ENCODE measurements at regions not wholly inside any gene's neighbourhood (a gene's known extent, or its start where the extent isn't known, plus 50 kb on each side); places are given as distances from the start of the nearest gene placed in this dataset.

DNA sequence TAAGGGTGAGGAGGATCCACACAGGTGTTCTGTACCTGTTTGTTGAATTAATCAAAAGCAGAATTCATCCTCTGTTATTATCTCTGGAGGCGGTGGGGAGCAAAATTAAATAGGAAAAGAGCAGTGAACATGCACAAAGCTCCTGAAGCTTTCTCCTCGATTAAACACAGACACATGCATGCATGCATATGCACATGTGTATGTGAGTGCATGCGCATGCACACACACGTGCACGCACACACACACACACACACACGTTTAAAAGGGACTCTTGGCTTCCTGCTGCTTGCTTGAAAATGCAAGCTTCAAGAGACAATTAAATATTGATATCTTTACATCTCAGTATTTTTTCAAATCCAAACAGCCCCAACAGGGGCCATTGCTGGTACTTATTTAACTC, 462.1 kb downstream of the BUD13 start:
- no peak for DNase-seq (ENCODE audit: low spot score)
- POLR2A ChIA-PET (ENCODE audit: low non-redundant PET): no interaction called here

DNA sequence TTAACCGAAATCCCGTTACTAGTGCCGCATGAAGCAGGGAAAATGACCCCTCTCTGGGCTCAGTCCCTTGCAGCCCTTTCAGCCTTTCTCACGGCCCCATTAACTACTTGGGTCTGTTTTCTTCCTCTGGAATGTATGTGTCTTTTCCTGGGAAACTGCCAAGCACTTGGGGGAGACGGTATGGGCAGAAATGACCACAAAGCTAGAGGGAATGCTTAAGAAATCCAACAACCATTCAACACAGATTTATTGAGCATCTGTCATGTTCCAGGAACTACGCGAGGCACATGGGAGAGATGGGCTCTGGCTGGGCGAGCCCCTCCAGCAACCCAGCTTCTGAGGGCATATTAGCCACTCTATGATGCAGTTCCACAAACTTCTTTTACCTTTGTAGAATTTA, 462.6 kb downstream of the BUD13 start:
- no peak overlapping the region for H3K27ac ChIP-seq
- CTCF ChIA-PET: no interaction called here
- TF ChIP-seq, protein P1, sequence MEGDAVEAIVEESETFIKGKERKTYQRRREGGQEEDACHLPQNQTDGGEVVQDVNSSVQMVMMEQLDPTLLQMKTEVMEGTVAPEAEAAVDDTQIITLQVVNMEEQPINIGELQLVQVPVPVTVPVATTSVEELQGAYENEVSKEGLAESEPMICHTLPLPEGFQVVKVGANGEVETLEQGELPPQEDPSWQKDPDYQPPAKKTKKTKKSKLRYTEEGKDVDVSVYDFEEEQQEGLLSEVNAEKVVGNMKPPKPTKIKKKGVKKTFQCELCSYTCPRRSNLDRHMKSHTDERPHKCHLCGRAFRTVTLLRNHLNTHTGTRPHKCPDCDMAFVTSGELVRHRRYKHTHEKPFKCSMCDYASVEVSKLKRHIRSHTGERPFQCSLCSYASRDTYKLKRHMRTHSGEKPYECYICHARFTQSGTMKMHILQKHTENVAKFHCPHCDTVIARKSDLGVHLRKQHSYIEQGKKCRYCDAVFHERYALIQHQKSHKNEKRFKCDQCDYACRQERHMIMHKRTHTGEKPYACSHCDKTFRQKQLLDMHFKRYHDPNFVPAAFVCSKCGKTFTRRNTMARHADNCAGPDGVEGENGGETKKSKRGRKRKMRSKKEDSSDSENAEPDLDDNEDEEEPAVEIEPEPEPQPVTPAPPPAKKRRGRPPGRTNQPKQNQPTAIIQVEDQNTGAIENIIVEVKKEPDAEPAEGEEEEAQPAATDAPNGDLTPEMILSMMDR (conservative IDR thresholded peaks at IDR 0.05; ENCODE audit: low read depth): no peak
- DNase-seq (ENCODE audit: low spot score): no peak
- POLR2A ChIA-PET (ENCODE audit: low non-redundant PET): no interaction called here

More for the DNA sequence above, 462.1 kb downstream of the BUD13 start:
- CTCF ChIA-PET: no interaction called here
- H3K27ac ChIP-seq: no peak overlapping the region
- TF ChIP-seq, protein P1 (conservative IDR thresholded peaks at IDR 0.05; ENCODE audit: low read depth): no peak

DNA sequence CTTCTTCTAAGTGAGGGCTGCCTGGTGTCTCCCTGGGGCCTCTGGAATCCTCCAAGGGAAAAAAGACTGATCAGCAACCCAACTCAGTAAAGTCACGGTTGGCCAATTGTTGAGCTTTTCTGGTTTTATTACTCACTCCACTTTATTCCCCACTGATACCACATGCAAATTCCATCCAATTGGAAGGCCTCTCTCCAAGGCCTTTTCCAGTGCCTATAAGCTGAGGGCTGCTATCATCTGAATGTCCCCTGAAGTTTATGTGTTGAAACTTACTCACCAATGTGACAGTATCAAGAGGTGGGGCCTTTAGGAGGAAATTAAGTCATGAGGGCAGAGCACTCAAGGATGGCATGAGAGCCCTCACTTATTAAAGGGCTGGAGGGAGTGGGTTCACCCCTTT, 463.3 kb downstream of the BUD13 start:
- H3K27ac ChIP-seq: no peak overlapping the region
- ChIA-PET CTCF (interaction anchor here (0.7 kb wide), 1 partner anchor 77 kb away, joined by 3 read pairs; no protein-coding TSS in a partner anchor), POLR2A (ENCODE audit: low non-redundant PET) (no interaction called here)
- DNase-seq (ENCODE audit: low spot score): no peak
- TF ChIP-seq, protein P1 (conservative IDR thresholded peaks at IDR 0.05; ENCODE audit: low read depth): no peak

DNA sequence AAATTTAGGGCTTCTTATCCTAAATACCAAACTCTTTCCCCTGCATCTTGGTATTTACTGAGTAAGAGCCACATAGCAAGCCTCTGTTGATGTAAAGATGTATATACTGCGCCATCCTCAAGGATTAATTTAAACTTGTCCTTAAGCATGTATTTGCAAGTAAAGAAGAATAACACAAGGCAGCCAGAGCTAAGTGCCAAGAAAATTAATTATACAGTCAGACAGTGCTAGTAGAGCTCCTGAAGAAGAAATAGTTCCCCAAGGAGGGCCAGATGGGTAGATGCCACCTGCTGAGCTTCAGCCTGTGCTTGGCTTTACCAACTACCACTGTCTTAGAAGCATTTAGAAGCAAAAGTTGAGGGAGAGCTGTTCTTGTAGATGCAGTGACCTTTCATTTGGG, 470.0 kb downstream of the BUD13 start:
- POLR2A ChIA-PET (ENCODE audit: low non-redundant PET): no interaction called here
- TF ChIP-seq, protein P1 (conservative IDR thresholded peaks at IDR 0.05; ENCODE audit: low read depth): no peak
- no peak overlapping the region for H3K27ac ChIP-seq
- CTCF ChIA-PET: no interaction called here
- no peak for DNase-seq (ENCODE audit: low spot score)

DNA sequence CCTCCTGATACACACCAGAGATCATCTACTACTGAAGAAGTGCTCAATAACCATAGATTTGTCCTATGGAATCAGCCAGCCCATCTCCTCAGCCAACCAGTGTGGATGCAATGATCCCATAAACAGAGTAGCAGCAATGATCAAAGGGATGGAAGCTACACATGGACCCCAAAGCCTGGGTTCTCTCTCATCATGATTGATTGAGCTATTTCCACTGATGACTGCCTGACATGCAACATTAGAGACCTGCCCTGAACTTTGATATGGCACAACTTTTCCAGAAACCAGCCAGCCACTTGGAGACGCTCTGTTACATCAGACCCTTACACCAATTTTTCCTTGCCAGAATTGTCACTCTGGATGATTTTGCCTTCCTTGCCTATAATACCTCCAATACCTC, 471.6 kb downstream of the BUD13 start:
- TF ChIP-seq, protein P1 (conservative IDR thresholded peaks at IDR 0.05; ENCODE audit: low read depth): no peak
- ChIA-PET POLR2A (ENCODE audit: low non-redundant PET) (no interaction called here), CTCF (interaction anchor here (0.7 kb wide), 1 partner anchor 87 kb away, joined by 3 read pairs; no protein-coding TSS in a partner anchor)
- DNase-seq (ENCODE audit: low spot score): no peak
- H3K27ac ChIP-seq: no peak overlapping the region

DNA sequence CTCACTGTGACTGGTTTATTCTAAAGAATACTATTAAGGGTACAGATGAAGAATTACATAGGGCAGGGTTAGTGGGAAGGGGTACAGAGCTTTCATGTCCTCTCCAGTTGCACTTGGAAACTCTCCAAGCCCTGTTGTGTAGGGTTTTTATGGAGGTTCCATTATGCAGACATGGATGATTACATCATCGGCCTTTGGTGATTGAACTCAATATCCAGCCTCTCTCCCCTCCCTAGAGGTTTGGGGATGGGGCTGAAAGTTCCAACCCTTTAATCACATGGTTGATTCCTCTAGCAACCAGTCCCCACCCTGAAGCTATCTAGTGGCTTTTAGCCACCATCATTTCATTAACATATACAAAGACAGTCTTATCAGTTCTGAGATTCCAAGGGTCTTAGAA, 472.6 kb downstream of the BUD13 start:
- ChIA-PET POLR2A (ENCODE audit: low non-redundant PET) (no interaction called here), CTCF (no interaction called here)
- no peak overlapping the region for H3K27ac ChIP-seq
- TF ChIP-seq, protein P1 (conservative IDR thresholded peaks at IDR 0.05; ENCODE audit: low read depth): no peak
- DNase-seq (ENCODE audit: low spot score): no peak

DNA sequence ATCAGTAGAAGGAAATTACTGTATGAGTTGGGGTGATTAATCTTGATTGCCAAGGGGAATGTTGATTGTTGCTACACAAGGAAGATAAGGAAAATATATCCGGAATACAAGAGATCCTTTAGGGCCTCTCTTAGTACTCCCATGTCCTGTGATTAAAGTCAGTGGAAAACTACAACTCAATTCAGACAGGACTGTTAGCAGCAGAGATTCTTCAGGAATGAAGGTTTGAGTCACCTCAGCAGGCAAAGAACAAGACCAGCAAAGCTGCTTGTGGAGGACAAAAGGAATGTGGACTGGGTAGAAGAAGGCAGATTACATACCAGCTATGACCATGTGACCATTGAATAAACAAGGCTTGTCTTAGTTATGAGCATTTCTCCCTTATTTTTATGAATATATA, 478.2 kb downstream of the BUD13 start:
- CTCF ChIA-PET: no interaction called here
- TF ChIP-seq, protein P1 (conservative IDR thresholded peaks at IDR 0.05; ENCODE audit: low read depth): no peak
- no peak for DNase-seq (ENCODE audit: low spot score)

More for the DNA sequence above, 478.2 kb downstream of the BUD13 start:
- POLR2A ChIA-PET (ENCODE audit: low non-redundant PET): no interaction called here
- no peak overlapping the region for H3K27ac ChIP-seq
